Fibroblast of the aortic adventitia (primary cell): ENCODE measurements at regions not wholly inside any gene's neighbourhood (a gene's known extent, or its start where the extent isn't known, plus 50 kb on each side); places are given as distances from the start of the nearest gene placed in this dataset.

Experiments
- DNase-seq: peaks from one replicate; pipeline ENCODE4 v3.0.0-alpha.2; 2010; ENCODE audit warnings: low read depth
- H3K4me3 ChIP-seq: 2 replicates; pipeline ENCODE4 v1.5.1; 2011; ENCODE audit warnings: low read depth, mild to moderate bottlenecking, control low read depth, low read length, moderate library complexity
- TF ChIP-seq, protein P1 (sequence below): IDR thresholded peaks from 2 replicates; pipeline ENCODE4 v1.5.1; 2011; ENCODE audit warnings: mild to moderate bottlenecking, low read length, control low read depth, inconsistent platforms; ENCODE audit not compliant: insufficient read depth

DNA sequence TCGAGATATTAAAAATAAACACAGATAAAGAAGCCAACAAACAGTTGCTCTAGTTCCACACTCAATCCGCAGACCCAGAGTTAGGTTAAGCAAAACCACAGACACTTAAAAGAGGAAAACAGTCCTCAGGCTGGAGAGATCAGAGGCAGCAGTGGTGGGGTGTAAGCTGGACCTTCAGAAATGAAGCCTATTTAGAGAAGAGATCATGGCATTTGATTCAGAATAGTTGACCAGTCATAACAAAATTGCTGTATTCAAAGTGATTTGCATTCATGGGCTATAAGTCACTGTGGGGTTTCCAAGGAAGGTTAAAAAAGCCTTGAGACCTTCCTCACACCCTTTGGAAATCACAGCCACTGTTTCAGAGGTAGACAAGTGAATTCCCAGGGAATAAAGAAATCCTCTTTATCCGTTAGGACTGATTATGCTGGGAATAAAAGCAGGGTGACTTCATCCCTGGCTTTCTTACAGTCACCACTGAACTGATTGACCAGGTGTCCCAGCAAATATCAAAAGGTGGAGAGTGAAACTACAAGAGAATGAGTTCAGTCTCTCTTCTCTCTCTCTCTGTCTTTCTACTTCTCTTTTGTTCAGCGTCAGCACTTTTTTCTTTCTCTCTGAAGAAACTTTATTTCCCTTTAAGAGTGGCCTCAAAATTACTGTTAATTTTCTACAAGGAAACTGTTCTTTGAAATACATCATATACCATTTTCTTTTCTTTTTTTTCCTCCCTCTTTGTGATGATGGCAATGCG is 171.8 kb upstream of the PIK3C3 start:
- no peak overlapping the region for H3K4me3 ChIP-seq
- TF ChIP-seq, protein P1, sequence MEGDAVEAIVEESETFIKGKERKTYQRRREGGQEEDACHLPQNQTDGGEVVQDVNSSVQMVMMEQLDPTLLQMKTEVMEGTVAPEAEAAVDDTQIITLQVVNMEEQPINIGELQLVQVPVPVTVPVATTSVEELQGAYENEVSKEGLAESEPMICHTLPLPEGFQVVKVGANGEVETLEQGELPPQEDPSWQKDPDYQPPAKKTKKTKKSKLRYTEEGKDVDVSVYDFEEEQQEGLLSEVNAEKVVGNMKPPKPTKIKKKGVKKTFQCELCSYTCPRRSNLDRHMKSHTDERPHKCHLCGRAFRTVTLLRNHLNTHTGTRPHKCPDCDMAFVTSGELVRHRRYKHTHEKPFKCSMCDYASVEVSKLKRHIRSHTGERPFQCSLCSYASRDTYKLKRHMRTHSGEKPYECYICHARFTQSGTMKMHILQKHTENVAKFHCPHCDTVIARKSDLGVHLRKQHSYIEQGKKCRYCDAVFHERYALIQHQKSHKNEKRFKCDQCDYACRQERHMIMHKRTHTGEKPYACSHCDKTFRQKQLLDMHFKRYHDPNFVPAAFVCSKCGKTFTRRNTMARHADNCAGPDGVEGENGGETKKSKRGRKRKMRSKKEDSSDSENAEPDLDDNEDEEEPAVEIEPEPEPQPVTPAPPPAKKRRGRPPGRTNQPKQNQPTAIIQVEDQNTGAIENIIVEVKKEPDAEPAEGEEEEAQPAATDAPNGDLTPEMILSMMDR: no peak
- no peak for DNase-seq

DNA sequence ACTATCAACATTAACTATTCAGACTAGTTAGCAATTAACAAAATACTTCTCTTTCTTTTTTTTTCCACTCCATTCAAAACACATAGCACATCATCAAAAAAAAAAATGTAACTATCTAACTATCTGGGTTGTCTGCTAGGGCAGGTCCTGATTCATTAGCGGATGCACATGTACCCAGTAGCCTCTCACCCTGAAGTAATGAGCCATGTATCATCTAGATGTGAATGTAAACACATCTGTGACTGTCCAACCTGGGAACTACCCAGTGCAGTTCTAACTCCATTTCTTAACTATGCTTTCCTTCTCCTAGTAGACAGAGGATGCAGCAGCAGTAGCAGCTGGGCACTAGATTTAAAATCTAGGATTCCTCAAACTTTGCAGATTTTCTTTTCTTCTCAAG is 183.1 kb upstream of the PIK3C3 start:
- no peak for DNase-seq
- TF ChIP-seq, protein P1: no peak
- H3K4me3 ChIP-seq: no peak overlapping the region

DNA sequence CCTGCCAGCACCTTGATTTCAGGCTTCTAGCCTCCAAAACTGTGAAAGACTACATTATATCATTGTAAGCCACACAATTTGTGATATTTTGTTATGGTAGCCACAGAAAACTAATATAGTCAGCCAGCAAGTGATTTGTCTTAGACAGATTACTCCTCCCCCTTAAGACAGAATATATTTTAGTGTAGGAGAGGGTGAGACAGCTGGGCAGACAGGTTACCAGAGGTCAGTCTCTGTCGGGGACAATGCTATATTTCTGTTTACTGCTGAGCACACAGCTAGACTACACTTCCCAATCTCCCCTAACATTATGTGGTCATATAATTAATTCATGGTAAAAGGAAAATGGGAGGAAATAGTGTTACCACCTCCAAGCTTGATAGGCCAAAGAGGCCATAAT is 185.8 kb upstream of the PIK3C3 start:
- no peak for DNase-seq
- TF ChIP-seq, protein P1: no peak
- no peak overlapping the region for H3K4me3 ChIP-seq

DNA sequence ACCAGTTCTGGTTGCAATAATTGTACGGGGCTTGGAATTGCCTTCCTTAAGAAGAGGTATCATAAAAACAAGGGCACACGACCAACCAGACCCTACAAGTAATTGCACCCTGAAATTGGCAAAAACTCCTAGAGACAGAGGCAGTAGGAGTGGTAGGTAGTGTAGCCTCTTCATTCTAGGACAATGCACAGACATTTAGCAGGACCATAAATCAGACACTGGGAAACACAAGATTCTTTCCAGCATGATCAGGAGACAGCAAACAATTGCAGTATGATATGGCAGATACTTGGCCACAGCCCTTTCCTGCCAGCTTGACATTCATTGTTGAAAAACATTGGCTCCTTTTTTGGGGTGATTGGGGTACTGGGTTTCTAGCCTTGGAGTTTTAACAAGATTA is 186.6 kb upstream of the PIK3C3 start:
- TF ChIP-seq, protein P1: no peak

DNA sequence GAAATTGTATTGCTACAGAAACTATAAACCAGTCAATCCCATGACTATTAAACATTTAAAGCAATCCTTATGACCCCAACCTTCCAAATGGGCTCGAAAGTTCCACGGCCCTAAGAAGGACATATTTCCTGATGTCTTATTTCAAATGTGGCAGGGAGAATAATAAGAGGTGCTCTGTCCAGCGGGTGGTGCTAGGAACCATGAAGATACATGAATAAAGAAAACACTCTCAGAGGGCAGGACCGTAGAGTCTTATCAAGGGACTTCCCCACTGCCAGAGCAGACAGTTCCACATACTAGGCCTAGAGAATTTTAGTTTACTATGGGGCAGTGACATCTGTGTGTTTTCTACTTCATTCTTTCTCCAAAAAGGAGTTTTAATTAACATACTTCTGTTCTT is 187.1 kb upstream of the PIK3C3 start:
- TF ChIP-seq, protein P1: no peak
- DNase-seq: peak; percentile 2
- H3K4me3 ChIP-seq: no peak overlapping the region

More for the DNA sequence above, 186.6 kb upstream of the PIK3C3 start:
- no peak overlapping the region for H3K4me3 ChIP-seq
- DNase-seq: no peak

DNA sequence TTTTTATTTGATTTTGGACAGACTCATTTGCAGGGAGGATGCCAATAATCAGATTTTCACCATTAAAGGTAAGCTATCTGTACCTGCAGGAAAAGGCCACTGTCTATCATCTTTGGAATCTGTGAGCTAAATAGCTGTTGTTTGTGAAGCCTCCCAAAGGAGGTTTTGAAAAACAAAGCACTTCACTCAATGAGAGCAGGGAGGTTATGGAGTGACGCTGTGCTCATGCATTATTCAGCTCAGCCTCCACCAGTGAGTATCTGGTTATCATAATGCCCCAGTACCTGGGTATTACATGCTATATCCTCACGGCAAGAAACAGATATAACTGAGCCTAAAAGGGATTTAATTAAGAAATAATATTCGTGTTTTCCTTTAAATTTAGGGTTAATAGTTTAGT is 189.6 kb upstream of the PIK3C3 start:
- H3K4me3 ChIP-seq: no peak overlapping the region
- DNase-seq: no peak
- TF ChIP-seq, protein P1: no peak

DNA sequence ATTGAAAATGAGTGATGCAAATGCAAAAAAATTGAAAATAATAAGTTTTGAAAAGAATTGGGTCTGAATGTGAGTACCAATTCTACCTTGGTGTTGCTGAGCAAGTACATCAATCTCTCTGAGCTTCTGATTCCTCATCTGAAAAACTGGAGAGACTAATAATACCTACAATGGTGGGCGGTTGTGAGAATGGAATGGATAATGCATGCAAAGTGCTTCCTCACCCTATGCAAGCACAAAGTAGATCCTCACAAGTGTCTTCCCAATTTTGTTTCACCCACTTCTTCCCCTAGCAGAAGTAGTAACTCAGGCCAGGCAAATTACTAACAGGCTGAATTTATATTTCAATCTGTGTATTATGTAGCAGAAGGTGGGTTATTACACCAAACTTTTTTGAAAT is 191.7 kb upstream of the PIK3C3 start:
- TF ChIP-seq, protein P1: no peak
- H3K4me3 ChIP-seq: no peak overlapping the region
- no peak for DNase-seq
